Choroid plexus epithelial cell (primary cell): ENCODE measurements at regions not wholly inside any gene's neighbourhood (a gene's known extent, or its start where the extent isn't known, plus 50 kb on each side); places are given as distances from the start of the nearest gene placed in this dataset.

Source experiments
- DNase-seq: peaks from one replicate; pipeline ENCODE4 v3.0.0-alpha.2; 2010; ENCODE audit warnings: low read depth
- H3K4me3 ChIP-seq: 2 replicates; pipeline ENCODE4 v1.5.1; 2011; ENCODE audit warnings: low read depth, mild to moderate bottlenecking, control low read depth, low read length, moderate library complexity
- CTCF ChIP-seq: conservative IDR thresholded peaks from 2 replicates; pipeline ENCODE4 v1.5.1; 2011; ENCODE audit warnings: low read depth, mild to moderate bottlenecking, control low read depth, inconsistent platforms, low read length, moderate library complexity

GRCh38 chr9:107972346-107972745, 482.8 kb upstream of the KLF4 start:
- no peak overlapping the region for H3K4me3 ChIP-seq

GRCh38 chr9:107971241-107971640, 481.7 kb upstream of the KLF4 start:
- TF ChIP-seq CTCF = no peak
- no peak overlapping the region for H3K4me3 ChIP-seq
- no peak for DNase-seq

More at GRCh38 chr9:107972346-107972745, 482.8 kb upstream of the KLF4 start:
- DNase-seq = no peak
- TF ChIP-seq CTCF = no peak

- no peak overlapping the region for H3K4me3 ChIP-seq
- no peak for DNase-seq
- TF ChIP-seq CTCF = no peak
Observed at GRCh38 chr9:107970726-107971125, 481.2 kb upstream of the KLF4 start.

- no peak for DNase-seq
- TF ChIP-seq CTCF = no peak
- no peak overlapping the region for H3K4me3 ChIP-seq
Observed at GRCh38 chr9:107969727-107970126, 480.2 kb upstream of the KLF4 start.

GRCh38 chr9:107969141-107969540, 479.6 kb upstream of the KLF4 start:
- H3K4me3 ChIP-seq = no peak overlapping the region
- no peak for DNase-seq
- no peak for TF ChIP-seq CTCF

GRCh38 chr9:107963246-107963645, 473.7 kb upstream of the KLF4 start:
- H3K4me3 ChIP-seq = no peak overlapping the region
- DNase-seq = no peak
- no peak for TF ChIP-seq CTCF

- DNase-seq = no peak
- no peak overlapping the region for H3K4me3 ChIP-seq
- TF ChIP-seq CTCF = no peak
Observed at GRCh38 chr9:107960916-107961315, 471.3 kb upstream of the KLF4 start.
